Endothelial cell of hepatic sinusoid (primary cell): ENCODE measurements at regions not wholly inside any gene's neighbourhood (a gene's known extent, or its start where the extent isn't known, plus 50 kb on each side); places are given as distances from the start of the nearest gene placed in this dataset.

Source experiments
- in situ Hi-C: cut with HindIII; loops from 2 replicates; pipeline ENCODE4 v1.10.0; 2017; ENCODE audit warnings: low sequenced_read_pairs

GRCh38 chr16:86919578-86920305 lies 341.4 kb downstream of the FOXL1 start:
- in situ Hi-C loops: no loop called here

- in situ Hi-C loops: no loop called here
Observed at GRCh38 chr16:86921289-86921688, 342.9 kb downstream of the FOXL1 start.

DNA sequence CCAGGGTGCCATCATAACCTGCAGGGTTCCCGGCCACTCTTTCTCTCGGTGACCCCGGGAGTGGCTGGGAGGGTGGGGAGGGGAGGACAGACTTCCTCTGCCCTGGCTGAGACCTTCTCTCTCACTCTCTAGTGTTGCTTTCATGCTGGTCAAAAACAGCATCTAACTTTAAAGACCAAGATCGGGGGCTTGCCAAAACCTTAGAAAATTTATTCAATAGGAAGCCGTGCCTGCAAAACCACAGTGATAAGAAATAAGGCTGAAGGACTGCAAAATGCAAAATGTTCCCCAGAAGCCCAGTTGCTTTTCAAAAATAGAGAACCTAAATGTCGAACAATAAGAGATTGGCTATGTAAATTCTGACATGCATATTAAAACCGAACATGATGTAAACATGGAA lies 344.0 kb downstream of the FOXL1 start:
- in situ Hi-C loops: no loop called here

GRCh38 chr16:86923656-86924055 lies 345.3 kb downstream of the FOXL1 start:
- in situ Hi-C loops: no loop called here

DNA sequence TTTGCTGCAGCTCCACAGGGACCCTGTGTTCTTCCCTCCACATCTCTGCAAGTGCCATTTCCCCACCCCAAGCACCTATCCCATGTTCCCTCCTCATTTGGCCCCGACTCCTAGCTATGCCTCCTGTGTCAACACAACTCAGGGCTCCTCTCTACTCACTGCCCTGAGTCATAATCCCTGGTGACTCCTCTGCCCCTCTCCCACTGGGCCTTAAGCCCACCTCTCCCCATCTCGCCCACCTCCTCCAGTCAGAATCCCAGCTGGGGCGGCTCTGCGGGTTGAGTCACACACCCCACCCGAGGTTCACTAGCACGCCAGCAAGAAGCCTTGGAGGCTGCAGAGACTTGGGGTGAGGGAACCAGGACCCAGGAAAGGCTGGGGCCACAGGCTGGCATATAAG lies 346.2 kb downstream of the FOXL1 start:
- in situ Hi-C loops: no loop called here

GRCh38 chr16:86925067-86925791 lies 346.9 kb downstream of the FOXL1 start:
- in situ Hi-C loops: no loop called here

DNA sequence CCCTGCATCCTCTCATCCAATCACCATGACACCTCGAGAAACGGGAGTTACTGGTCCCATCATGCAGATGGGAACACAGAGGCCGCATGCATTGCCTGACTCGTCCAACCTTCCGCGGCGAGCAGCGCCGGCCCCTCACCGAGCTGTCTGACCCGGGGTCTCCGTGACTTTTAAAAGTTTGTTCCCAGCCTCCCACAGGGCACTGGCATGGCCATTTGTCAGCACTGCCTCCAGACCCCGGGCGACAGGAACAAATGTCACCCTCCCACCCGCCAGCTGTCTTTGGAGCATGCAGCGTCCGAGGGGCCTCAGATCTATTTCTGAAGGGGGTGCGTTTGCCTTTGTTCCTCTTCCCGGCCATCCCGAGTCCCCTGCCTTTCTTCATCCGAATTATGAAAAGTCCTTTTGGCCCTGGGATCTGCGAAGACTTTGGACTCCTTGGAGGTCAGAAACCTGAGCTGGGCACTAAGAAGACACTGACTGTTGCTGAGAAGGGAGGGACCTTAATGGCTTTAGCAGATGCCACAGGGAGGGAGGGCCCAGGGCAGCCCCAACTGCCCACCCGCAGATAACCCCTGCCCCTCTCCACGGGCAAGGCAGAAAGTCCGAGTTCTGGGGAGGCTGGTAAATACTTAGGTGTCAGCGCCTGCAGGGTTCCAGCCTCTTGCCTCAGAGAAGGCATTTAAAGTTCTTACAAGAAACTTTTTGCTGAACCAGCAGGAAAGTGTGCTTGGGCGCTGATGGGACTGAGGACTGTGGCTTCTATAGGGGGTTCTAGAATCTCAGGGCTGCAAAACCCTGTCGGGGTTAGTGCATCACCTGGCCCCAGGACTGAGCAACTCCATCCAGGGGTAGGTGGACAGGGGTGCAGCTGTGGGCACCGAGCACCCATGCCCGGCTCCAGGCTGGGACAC lies 348.1 kb downstream of the FOXL1 start:
- in situ Hi-C loops: no loop called here

GRCh38 chr16:86927699-86928098 lies 349.4 kb downstream of the FOXL1 start:
- in situ Hi-C loops: no loop called here

- in situ Hi-C loops: no loop called here
Observed at GRCh38 chr16:86928523-86929011, 350.2 kb downstream of the FOXL1 start.

DNA sequence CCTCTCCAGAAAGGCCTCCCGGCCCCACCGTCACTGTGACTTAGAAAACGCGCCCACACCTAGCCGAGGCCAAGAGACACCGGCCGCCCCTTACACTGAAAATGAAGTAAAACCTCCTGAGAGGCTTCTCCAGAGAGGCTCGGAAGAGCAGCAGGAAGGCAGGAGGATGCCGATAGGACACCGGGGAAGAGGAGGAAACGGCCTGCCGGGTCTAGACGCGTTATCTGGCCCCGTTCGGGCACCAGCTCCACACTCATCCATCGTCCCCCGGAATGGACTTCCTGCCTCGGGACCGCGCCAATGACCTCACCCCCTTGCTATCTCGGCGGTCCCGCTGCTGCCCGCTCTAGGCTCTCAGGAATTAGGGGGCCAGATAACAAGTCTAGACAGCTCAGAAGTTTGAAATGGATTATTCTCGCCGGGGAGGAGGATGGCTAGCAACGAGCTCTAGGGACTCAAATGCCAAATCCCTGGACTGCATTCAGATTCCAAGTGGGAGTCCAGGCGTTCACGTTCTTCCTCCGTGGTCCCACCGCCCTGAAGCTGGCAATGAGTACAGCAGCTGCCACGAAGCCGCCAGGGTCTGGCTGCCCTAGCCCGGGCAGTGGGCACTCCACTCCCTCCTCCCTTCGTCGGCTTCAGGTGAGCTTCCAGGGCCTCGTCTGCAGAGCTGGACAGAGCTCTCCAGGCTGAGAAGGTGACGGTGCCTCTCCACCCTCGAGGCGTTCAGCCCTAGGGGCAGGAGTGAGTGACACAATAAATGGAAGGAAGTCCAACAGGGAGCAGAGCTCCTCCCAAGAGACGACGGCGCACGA lies 350.9 kb downstream of the FOXL1 start:
- in situ Hi-C loops: no loop called here

DNA sequence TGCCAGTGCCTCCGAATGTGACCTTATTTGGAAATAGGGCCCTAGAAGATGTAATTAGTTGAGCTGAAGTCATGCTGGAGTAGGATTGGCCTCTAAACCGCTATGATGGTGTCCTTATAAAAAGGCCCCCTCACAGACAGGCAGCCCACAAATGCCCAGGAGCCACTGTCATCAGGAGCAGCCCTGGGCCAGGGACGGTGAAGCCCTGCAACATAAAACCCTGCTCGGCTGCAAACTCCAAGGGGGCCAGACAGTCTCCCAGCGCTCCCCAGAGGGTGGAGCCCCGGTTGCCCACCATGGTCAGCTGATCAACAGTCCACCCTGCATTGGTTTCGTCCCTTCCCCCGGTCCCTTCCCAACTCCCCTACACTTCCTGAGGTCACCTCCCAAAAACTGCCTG lies 351.7 kb downstream of the FOXL1 start:
- in situ Hi-C loops: no loop called here

- in situ Hi-C loops: no loop called here
Observed at GRCh38 chr16:86930663-86931373, 352.5 kb downstream of the FOXL1 start.

GRCh38 chr16:86931410-86931941 lies 353.1 kb downstream of the FOXL1 start:
- in situ Hi-C loops: no loop called here

DNA sequence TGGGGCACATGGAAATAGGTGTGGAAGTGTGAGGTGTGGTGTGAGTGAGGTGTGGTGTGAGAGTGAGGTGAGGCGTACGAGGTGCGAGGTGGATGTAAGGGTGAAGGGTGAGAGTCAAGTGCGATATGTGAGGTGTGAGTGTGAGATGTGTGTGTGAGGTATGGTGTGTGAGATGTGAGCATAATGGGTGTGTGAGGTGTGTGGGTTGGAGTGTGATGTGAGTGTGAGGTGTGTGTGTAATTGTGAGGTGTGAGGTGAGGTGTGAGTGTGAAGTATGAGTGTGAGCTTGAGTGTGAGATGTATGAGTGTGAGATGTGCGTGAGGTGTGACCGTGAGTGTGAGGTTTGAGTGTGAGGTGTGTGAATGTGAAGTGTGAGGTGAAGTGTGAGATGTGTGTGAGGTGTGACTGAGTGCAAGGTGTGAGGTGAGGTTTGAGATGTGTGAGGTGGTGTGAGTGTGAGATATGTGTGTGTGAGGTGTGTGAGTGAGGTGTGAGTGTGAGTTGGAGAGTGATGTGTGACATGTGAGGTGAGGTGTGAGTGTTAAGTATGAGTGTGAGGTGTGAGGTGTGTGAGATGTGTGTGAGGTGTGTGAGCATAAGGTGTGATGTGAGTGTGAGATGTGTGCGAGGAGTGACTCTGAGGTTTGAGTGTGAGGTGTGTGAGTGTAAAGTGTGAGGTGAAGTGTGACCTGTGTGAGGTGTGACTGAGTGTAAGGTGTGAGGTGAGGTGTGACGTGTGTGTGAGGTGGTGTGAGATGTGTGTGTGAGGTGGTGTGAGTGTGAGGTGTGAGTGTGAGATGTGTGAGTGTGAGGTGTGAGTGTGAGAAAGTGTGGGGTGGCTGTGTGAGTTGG lies 354.0 kb downstream of the FOXL1 start:
- in situ Hi-C loops: no loop called here

DNA sequence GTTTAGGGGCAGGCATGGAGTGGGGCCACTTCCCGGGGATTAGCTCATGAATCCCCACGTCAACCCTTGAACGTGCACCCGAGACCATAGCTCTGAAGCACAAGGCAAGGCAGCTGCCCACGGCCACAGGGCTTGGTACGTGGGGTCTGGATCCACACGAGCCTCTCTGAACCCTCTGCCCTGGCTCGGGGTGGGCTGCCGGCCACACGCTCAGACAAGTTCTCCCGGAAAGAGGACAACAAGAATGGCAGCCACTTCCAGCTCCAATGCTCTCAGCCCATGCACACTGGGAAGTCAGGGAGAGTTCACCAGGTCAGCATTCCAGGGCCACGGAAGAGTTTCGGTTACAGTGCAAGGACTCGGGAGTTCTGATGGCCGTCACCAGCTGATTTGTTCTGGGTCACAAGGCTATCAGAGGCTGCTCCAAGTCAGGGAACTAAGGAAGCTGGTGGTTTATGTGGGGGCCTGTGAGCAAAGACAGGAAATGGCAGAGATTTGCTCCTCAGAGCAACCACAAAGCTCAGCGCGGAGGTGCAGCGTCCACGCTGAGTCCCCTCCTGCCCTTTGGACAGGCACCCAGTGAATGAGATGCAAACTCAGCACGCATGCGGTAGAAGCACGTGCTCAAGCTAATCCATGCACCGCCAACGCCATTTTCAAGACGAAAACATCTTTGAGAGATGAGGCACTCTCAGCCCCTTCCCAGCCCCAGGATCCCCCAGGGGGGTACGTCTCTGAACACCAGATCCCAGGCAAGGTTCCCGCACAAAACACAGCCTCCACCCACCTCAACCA lies 356.4 kb downstream of the FOXL1 start:
- in situ Hi-C loops: no loop called here

DNA sequence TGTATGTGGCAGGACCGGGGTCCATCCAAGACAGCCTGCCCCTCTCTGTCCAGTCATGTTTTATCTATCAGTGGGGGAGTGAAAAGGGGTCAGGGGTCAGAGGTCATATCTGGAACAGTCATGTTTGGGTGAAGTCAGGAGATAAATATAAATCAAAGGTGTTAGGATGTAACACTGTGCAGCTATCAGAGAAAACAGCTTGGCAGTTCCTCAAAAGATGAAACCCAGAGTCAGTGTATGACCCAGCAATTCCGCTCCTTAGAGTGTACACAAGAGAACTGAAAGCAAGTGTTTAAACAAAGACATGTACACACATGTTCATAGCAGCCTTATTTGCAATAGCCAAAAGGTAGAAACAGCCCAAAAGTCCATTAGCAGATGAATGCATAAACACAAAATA lies 361.3 kb downstream of the FOXL1 start:
- in situ Hi-C loops: loop anchor here (5.0 kb wide), 1 partner anchor 67 kb away; no protein-coding TSS in a partner anchor

DNA sequence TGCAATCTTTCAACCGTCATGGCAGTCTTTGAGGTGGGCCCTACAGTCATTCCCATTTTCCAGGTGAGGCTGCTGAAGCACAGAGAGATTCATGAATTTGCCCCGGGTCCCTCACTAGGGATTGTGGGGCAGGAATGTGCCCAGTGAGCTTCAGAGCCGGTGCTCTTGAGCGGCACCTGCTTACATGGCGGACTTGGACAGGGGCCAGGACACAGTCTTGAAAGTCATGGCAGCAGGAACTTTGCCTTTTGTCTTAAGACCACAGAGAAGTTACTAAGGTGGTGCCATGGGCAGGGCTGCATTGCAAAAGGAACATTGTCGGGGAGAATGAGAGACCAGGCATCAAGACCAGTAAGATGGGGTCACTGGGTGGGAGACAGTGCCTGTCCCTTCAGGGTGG lies 363.4 kb downstream of the FOXL1 start:
- in situ Hi-C loops: loop anchor here (5.0 kb wide), 1 partner anchor 69 kb away; no protein-coding TSS in a partner anchor
